ENCODE measurements at regions not wholly inside any gene's neighbourhood (a gene's known extent, or its start where the extent isn't known, plus 50 kb on each side); places are given as distances from the start of the nearest gene placed in this dataset.
A peak's percentile ranks its signal among the peaks of the same experiment; 100 is the strongest.

- ATAC-seq (ENCODE audit: poor library complexity) (peak; percentile 46), DNase-seq (peak; percentile 43)
- intact Hi-C loops (cut with DNase I), result no loop called here
Measured at GRCh38 chr4:181301735-181302710, 941.2 kb upstream of the TENM3 start.

- intact Hi-C loops (cut with DNase I), result no loop called here
- no peak for ATAC-seq (ENCODE audit: poor library complexity)
- DNase-seq, result no peak
Measured at GRCh38 chr4:181307824-181308223, 935.4 kb upstream of the TENM3 start.

DNA sequence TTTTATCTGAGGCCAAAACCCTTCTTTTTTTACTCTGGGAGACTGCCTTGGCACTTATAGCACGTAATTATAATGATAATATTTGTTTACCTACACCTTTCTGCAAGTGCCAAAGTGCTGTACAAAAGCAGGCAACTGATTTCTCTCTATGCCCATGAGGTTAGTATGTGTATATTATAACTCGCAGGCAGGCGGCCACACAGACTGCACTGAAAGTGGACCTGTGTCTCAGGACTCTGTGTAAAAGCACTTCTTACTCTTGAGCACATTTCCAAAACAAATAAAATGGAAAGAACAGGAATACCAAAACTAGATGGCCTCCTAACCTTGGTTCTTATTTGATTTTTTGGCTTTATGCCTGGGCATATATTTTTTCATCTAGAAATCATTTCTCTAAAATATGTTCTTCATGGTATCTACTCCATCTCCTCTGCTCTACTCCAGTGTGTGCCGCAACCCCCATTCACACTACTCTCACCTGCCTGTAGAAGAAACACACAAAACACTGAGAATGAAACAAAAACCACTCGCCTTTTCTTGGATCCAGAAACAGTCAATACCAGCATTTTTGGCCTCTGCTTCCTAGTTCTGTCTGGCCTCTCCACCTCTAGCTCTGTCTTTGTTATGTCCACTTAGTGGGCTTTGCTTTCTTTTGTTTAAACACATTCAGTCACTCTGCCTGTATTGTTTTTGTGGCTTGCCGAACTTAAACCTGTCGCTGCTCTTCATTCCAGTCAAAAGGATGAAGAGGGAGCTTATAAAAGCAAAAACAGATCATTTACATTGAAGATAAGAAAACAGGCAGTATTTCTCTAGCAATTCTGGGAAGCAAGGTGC lies 934.5 kb upstream of the TENM3 start:
- no peak for ATAC-seq (ENCODE audit: poor library complexity)
- intact Hi-C loops (cut with DNase I), result no loop called here
- DNase-seq, result no peak

- ATAC-seq (ENCODE audit: poor library complexity), result peak; percentile 92
- intact Hi-C loops (cut with DNase I), result no loop called here
Measured at GRCh38 chr4:181312066-181312465, 931.1 kb upstream of the TENM3 start.

DNA sequence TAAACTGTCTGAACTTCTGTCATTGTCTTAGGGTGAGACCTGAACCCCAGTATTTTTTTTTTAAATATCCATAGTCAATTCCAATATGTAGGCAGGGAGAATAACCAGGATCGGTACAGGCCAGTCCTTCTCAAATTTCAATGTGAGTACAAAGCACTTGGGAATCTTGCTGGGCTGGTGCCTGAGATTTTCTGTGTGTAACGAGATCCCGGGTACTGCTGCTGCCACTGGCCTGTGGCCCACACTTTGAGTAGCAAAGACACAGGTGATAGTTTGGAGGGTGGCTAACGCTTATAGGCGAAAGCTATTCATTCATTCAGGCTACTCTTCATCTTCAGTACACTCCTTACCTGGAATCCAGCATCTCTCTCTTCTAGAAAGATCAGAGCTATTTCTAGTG lies 923.6 kb upstream of the TENM3 start:
- DNase-seq (peak; percentile 38), ATAC-seq (ENCODE audit: poor library complexity) (peak; percentile 77)
- intact Hi-C loops (cut with DNase I), result no loop called here

More at GRCh38 chr4:181312066-181312465, 931.1 kb upstream of the TENM3 start:
- no peak for DNase-seq

GRCh38 chr4:181323061-181323460 lies 920.1 kb upstream of the TENM3 start:
- DNase-seq (no peak), ATAC-seq (ENCODE audit: poor library complexity) (no peak)

GRCh38 chr4:181330654-181331201 lies 912.5 kb upstream of the TENM3 start:
- intact Hi-C loops (cut with DNase I), result no loop called here
- DNase-seq (no peak), ATAC-seq (ENCODE audit: poor library complexity) (peak; percentile 95)

More at GRCh38 chr4:181323061-181323460, 920.1 kb upstream of the TENM3 start:
- intact Hi-C loops (cut with DNase I), result no loop called here

GRCh38 chr4:181331214-181331613 lies 912.0 kb upstream of the TENM3 start:
- ATAC-seq (ENCODE audit: poor library complexity) (peak; percentile 10), DNase-seq (no peak)
- intact Hi-C loops (cut with DNase I), result no loop called here

GRCh38 chr4:181345931-181346330 lies 897.3 kb upstream of the TENM3 start:
- DNase-seq (no peak), ATAC-seq (ENCODE audit: poor library complexity) (no peak)
- intact Hi-C loops (cut with DNase I), result no loop called here

GRCh38 chr4:181350615-181351415 lies 892.4 kb upstream of the TENM3 start:
- no peak for DNase-seq
- intact Hi-C loops (cut with DNase I), result no loop called here
- ATAC-seq (ENCODE audit: poor library complexity), result no peak

DNA sequence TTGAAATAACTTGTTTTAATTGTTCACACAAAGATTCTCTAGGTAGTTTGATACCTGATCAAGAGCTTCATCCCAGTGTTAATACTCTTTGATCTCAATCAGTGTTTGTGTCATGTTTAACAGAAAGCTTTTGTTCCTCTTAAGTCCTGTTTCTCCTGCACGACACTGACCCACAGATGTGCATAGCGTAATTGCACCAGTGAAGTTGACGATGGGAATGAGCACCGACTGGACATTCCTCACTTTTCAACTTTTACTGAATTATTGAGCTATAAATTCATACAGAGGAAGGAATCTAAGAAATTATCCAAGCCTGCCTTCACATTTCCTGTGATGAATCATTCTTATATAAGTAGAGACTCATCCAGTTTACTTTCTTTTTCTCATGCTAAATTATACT lies 878.7 kb upstream of the TENM3 start:
- ATAC-seq (ENCODE audit: poor library complexity) (no peak), DNase-seq (no peak)
- intact Hi-C loops (cut with DNase I), result no loop called here

- ATAC-seq (ENCODE audit: poor library complexity) (no peak), DNase-seq (no peak)
- intact Hi-C loops (cut with DNase I), result no loop called here
Measured at GRCh38 chr4:181365671-181366070, 877.5 kb upstream of the TENM3 start.

GRCh38 chr4:181372014-181372413 lies 871.2 kb upstream of the TENM3 start:
- ATAC-seq (ENCODE audit: poor library complexity), result no peak
- no peak for DNase-seq
- intact Hi-C loops (cut with DNase I), result no loop called here

DNA sequence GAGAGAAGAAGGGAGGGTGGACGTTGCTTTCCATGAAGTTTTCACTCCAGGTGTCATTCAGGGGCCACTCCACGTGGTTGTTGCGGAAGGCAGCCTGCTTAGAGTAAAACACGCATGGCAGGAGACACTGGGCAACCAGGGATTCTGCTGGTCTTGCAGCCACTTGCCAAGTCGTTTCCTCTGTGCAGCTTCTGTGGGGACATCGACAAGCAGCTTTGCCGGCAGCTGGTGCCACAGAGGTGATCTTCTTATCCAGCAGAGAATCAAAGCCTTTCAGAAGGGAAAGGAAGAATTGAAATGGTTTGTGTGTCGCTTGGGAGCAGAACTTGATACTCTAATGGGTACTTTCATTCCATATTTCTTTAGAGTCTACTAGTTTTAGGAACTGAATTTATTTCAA lies 867.1 kb upstream of the TENM3 start:
- DNase-seq, result no peak
- intact Hi-C loops (cut with DNase I), result no loop called here

DNA sequence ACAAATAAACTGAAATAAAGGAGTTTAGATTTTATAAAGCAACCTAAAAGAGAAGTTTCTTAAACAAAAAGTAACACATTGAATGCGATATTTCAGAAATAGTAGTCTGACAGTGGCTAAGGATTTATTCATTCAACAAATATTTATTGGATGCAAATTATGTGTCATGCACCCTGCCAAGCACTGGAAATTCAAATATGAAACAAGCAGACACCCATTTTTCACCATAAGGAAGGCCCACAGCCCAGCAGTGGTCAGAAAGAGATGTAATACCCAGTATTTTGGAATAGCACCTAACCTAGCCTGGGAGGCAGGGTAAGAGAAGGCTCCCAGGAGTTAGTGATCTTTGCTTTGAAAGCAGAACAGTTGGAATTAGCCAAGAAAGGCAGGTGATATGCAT lies 855.1 kb upstream of the TENM3 start:
- no peak for DNase-seq
- no peak for ATAC-seq (ENCODE audit: poor library complexity)
- intact Hi-C loops (cut with DNase I), result no loop called here

More for the DNA sequence above, 867.1 kb upstream of the TENM3 start:
- ATAC-seq (ENCODE audit: poor library complexity), result no peak

- ATAC-seq (ENCODE audit: poor library complexity) (no peak), DNase-seq (no peak)
- intact Hi-C loops (cut with DNase I), result no loop called here
Measured at GRCh38 chr4:181416966-181417365, 826.2 kb upstream of the TENM3 start.

GRCh38 chr4:181418496-181418895 lies 824.7 kb upstream of the TENM3 start:
- no peak for ATAC-seq (ENCODE audit: poor library complexity)
- intact Hi-C loops (cut with DNase I), result no loop called here
- no peak for DNase-seq

DNA sequence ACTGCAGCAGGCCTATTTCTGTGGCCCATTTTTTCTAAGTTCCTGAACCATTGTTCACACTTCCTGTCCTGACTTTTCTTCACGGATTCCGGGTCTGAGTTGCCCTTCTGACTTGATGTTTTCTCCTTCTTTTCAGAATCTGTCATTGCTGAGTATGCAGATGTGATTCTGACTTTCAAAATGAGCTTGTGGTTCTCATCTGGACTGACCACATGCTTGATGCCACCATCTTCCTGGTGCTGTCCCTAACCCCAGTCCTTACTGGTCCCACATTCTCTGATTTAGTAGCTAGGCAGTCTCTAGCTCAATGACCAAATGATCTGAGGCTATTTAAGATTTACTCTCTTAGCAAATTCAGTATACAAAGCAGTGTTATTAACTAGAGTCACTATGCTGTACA lies 822.3 kb upstream of the TENM3 start:
- DNase-seq, result no peak
- intact Hi-C loops (cut with DNase I), result no loop called here
- ATAC-seq (ENCODE audit: poor library complexity), result no peak

Data from Right ventricle myocardium superior (tissue), 1 donor.